GM18502 (cell line): ENCODE measurements at regions not wholly inside any gene's neighbourhood (a gene's known extent, or its start where the extent isn't known, plus 50 kb on each side); places are given as distances from the start of the nearest gene placed in this dataset.

Source experiments
- ATAC-seq: cut with Tn5 transposase; IDR thresholded peaks from one replicate; pipeline ENCODE4 v1.9.1; 2021; ENCODE audit warnings: mild to moderate bottlenecking; ENCODE audit not compliant: unreplicated experiment, poor library complexity

DNA sequence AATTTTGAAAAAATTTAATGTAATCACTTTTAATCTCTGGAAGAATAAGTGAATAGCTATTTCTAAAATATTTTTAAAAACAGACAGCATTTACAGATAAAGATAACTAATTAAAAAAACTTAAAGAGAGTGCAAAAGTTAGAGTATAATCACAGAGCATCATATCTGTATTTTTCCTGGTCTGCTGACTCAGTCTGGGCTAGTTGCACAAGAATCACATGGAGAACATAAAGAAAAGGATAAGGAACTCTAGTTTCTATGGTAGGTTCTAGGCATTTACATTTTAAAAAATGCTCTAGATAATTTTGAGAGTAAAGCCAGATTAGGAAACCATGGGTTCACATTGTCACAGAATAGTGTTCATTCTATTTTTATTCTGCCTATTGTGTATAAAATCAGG, 347.4 kb downstream of the PSAT1 start:
- no peak for ATAC-seq

DNA sequence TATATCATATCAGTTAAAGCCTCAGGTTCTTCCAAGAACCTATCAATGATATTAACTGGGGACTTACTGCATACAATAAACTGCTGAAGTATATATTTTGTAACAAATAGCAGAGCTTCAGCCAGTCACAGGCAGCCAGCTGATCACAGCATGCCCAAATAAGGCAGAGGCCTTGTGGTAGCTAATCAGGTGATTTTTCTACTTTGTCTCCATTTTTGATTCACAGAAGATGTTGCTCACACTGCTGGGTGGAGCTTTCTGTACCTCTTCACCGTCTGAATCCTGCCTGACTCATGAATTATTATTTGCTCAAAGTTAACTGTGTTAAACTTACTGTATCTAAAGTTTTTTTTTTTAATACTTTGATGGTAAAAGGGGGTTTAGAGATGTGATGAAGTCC, 357.4 kb downstream of the PSAT1 start:
- ATAC-seq, result no peak

GRCh38 chr9:78663369-78663768, 366.4 kb downstream of the PSAT1 start:
- no peak for ATAC-seq

- ATAC-seq, result no peak
Observed at GRCh38 chr9:78664370-78664769, 367.4 kb downstream of the PSAT1 start.

DNA sequence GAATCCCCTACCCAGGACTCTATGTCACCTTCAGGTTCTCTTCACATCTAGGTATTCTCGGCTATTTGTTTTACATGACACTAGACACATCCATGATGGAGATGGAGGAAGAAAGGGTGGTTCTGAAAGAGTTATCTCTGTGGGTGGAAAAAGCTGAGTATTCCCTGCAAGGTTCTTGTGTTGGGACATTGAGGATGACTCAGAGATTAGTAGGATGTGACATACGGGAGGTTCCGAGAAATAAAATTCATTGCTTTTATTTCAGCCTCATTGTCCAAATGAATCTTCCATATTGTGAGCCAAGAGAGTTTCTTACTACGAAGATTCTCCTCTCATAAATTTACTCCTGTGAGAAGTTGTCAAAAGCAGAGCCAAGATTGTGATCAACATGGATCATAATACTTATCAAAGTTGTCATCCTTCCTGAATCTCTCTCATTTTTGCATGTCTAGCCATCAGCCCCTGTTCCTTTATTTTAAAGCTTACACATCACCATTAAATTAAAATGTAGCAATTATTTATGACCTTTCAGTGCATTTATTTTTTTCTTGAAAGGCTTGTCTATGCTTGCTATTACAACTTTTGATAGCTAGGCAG, 370.0 kb downstream of the PSAT1 start:
- no peak for ATAC-seq

GRCh38 chr9:78668148-78668832, 371.4 kb downstream of the PSAT1 start:
- ATAC-seq, result no peak

GRCh38 chr9:78669591-78669990, 372.7 kb downstream of the PSAT1 start:
- no peak for ATAC-seq

GRCh38 chr9:78671785-78672184, 374.9 kb downstream of the PSAT1 start:
- no peak for ATAC-seq

GRCh38 chr9:78674874-78675273, 377.9 kb downstream of the PSAT1 start:
- ATAC-seq, result no peak

DNA sequence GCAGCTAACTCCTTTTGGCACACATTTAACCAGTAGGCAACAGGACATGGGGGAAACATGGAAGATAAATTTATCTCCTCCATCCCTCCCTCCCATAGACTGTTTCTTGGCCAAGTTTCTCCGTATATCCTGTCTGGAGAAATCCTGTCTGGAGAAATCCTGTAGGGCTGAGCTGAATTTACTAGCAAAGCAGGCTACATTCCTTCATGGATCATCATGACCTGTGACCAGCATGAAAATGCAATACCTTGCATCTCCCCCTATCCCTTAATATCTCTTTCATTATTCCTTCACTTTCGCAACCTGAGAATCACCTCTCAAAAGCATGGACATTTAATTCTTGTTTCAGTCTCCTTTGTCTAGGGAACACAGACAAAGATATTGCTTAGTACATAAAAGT, 379.1 kb downstream of the PSAT1 start:
- no peak for ATAC-seq

DNA sequence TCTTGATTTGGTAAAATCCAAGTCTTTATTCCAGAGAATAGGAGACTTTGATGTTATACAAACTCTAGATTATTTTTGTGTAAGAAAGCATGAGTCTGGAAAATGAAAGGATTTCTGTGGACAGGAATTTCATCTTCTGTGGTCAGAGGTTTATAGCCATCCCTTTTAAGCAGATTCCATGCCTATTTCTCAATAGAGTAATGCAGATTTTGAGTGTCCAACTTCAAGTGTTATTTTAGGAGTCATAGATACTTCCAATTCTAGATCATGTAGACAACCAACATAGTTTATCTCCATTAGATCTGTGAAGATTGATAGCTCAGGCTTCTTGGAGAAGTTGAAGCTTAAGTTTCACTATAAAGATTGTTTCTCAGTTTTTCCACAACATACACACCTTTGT, 379.7 kb downstream of the PSAT1 start:
- ATAC-seq, result no peak

- ATAC-seq, result no peak
Observed at GRCh38 chr9:78677326-78677725, 380.4 kb downstream of the PSAT1 start.

GRCh38 chr9:78678877-78679276, 382.0 kb downstream of the PSAT1 start:
- ATAC-seq, result no peak

- ATAC-seq, result no peak
Observed at GRCh38 chr9:78680196-78680595, 383.3 kb downstream of the PSAT1 start.

DNA sequence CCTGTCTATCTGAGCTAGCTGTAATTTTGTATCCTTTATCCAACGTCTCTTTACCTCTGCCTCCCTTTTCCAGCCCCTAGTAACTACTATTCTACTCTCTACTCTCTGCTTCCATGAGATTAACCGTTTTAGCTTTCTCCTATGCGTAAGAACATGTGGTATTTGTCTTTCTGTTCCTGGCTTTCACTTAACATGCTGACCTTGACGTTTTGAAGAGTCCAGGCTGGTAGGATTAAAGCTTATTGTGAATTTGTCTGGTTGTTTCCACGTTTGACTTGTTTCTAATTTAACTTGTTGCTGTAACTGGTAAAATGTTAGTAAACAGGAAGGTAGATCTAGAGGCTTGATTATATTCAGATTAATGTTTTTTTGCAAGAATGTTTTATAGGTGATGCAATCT, 385.3 kb downstream of the PSAT1 start:
- ATAC-seq, result no peak

DNA sequence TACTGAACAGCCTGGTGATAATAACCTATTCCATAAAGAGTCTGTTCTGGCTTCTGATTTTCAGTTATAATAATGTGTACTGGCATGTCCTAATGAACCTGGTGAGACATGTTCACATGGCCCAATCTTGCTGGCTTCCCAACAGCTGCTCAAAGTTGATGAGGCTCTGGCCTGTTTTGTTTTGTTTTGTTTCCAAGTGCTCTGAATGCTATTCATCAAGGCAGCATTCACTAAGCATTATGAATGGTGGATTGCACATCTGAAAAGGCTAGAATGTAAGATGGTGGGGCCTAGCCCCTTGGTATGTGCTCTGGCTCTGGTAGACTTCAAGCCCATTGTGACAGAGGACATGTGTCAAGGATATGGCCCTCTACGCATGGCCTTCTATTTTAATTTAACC, 388.5 kb downstream of the PSAT1 start:
- no peak for ATAC-seq

GRCh38 chr9:78688796-78689195, 391.9 kb downstream of the PSAT1 start:
- no peak for ATAC-seq

DNA sequence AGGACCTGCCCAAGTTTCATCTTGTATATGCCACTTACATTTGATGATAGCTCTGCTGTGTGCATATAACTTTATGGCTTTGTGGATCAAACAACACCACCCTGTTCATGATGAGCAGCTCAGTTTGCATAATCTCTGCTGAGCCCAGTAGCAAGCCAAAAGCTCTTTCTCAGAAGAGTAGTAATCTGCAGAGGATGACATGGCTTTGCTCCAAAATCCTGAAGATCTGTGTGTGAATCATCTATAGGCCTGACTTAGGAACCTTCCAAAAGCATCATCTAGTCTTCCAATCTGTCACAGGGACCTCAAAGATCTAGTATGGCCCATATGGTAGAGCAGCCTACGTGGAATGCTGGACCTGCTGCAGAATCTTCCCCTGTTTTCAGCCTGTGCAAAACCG, 394.6 kb downstream of the PSAT1 start:
- no peak for ATAC-seq

- no peak for ATAC-seq
Observed at GRCh38 chr9:78692871-78693270, 395.9 kb downstream of the PSAT1 start.

GRCh38 chr9:78694974-78695373, 398.0 kb downstream of the PSAT1 start:
- ATAC-seq, result peak; percentile 26

GRCh38 chr9:78695519-78695918, 398.6 kb downstream of the PSAT1 start:
- peak; percentile 85 for ATAC-seq

GRCh38 chr9:78697618-78698017, 400.7 kb downstream of the PSAT1 start:
- ATAC-seq, result no peak
